ENCODE measurements at regions not wholly inside any gene's neighbourhood (a gene's known extent, or its start where the extent isn't known, plus 50 kb on each side); places are given as distances from the start of the nearest gene placed in this dataset.

DNA sequence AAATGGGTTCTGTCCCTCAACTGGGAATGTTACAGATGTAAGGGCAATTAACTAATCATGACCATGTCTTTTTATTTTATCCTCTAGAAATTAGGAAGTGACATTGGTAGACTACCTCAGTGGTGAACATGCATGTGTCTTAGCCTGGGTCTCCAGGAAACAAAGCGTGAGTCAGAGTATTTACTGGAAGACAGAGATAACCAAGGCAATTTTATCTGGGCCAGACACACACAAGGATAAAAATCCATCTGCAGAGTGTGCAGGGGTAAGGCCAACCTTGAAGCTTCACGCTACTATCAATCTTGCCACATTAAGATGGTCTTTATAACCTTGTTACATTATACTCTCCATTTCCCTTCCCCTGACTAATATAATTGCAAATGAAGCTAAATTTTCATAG is 487.5 kb downstream of the SUCLG1 start (continued):
- TF ChIP-seq PCBP2 (IDR thresholded peaks at IDR 0.05; ENCODE audit: low read depth, low read length, poor library complexity, severe bottlenecking) (no peak), CC2D1A (IDR thresholded peaks at IDR 0.05) (peak; percentile 97), TBP (optimal IDR thresholded peaks at IDR 0.05; ENCODE audit: low read depth, low read length) (no peak), MXI1 (IDR thresholded peaks at IDR 0.05; ENCODE audit: low read depth, low read length) (peak; percentile 74), PHB2 (IDR thresholded peaks at IDR 0.05; ENCODE audit: low read depth) (peak; percentile 89), FOXJ2 (tag; IDR thresholded peaks at IDR 0.05) (peak; percentile 99), TRIM24 (IDR thresholded peaks at IDR 0.05) (peak; percentile 98), NFXL1 (CRISPR knock-in tag; IDR thresholded peaks at IDR 0.05) (no peak), EGR1 (conservative IDR thresholded peaks at IDR 0.05) (no peak), BRF1 (IDR thresholded peaks at IDR 0.05; ENCODE audit: borderline replicate concordance, extremely low read depth, insufficient read length) (no peak), HNRNPL (IDR thresholded peaks at IDR 0.05; ENCODE audit: low read depth, low read length) (no peak), BCL6 (CRISPR knock-in tag; IDR thresholded peaks at IDR 0.05) (no peak), ZNF830 (CRISPR knock-in tag; IDR thresholded peaks at IDR 0.05) (no peak), MYNN (IDR thresholded peaks at IDR 0.05) (peak; percentile 56; the same call in 1 of the 2 replicates), MYNN (CRISPR knock-in tag; IDR thresholded peaks at IDR 0.05) (no peak), POLR2G (IDR thresholded peaks at IDR 0.05; ENCODE audit: low read depth, low read length) (no peak), OTX1 (CRISPR knock-in tag; IDR thresholded peaks at IDR 0.05) (no peak), KAT8 (IDR thresholded peaks at IDR 0.05; ENCODE audit: low read depth) (no peak), HNRNPLL (IDR thresholded peaks at IDR 0.05; ENCODE audit: low read depth, low read length, poor library complexity, severe bottlenecking) (no peak)
- TF ChIP-seq, protein P1, sequence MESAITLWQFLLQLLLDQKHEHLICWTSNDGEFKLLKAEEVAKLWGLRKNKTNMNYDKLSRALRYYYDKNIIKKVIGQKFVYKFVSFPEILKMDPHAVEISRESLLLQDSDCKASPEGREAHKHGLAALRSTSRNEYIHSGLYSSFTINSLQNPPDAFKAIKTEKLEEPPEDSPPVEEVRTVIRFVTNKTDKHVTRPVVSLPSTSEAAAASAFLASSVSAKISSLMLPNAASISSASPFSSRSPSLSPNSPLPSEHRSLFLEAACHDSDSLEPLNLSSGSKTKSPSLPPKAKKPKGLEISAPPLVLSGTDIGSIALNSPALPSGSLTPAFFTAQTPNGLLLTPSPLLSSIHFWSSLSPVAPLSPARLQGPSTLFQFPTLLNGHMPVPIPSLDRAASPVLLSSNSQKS (CRISPR knock-in tag; IDR thresholded peaks at IDR 0.05): no peak
- TF ChIP-seq, protein P2, sequence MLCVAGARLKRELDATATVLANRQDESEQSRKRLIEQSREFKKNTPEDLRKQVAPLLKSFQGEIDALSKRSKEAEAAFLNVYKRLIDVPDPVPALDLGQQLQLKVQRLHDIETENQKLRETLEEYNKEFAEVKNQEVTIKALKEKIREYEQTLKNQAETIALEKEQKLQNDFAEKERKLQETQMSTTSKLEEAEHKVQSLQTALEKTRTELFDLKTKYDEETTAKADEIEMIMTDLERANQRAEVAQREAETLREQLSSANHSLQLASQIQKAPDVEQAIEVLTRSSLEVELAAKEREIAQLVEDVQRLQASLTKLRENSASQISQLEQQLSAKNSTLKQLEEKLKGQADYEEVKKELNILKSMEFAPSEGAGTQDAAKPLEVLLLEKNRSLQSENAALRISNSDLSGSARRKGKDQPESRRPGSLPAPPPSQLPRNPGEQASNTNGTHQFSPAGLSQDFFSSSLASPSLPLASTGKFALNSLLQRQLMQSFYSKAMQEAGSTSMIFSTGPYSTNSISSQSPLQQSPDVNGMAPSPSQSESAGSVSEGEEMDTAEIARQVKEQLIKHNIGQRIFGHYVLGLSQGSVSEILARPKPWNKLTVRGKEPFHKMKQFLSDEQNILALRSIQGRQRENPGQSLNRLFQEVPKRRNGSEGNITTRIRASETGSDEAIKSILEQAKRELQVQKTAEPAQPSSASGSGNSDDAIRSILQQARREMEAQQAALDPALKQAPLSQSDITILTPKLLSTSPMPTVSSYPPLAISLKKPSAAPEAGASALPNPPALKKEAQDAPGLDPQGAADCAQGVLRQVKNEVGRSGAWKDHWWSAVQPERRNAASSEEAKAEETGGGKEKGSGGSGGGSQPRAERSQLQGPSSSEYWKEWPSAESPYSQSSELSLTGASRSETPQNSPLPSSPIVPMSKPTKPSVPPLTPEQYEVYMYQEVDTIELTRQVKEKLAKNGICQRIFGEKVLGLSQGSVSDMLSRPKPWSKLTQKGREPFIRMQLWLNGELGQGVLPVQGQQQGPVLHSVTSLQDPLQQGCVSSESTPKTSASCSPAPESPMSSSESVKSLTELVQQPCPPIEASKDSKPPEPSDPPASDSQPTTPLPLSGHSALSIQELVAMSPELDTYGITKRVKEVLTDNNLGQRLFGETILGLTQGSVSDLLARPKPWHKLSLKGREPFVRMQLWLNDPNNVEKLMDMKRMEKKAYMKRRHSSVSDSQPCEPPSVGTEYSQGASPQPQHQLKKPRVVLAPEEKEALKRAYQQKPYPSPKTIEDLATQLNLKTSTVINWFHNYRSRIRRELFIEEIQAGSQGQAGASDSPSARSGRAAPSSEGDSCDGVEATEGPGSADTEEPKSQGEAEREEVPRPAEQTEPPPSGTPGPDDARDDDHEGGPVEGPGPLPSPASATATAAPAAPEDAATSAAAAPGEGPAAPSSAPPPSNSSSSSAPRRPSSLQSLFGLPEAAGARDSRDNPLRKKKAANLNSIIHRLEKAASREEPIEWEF (CRISPR knock-in tag; IDR thresholded peaks at IDR 0.05): no peak
- TF ChIP-seq, protein P3, sequence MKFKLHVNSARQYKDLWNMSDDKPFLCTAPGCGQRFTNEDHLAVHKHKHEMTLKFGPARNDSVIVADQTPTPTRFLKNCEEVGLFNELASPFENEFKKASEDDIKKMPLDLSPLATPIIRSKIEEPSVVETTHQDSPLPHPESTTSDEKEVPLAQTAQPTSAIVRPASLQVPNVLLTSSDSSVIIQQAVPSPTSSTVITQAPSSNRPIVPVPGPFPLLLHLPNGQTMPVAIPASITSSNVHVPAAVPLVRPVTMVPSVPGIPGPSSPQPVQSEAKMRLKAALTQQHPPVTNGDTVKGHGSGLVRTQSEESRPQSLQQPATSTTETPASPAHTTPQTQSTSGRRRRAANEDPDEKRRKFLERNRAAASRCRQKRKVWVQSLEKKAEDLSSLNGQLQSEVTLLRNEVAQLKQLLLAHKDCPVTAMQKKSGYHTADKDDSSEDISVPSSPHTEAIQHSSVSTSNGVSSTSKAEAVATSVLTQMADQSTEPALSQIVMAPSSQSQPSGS (CRISPR knock-in tag; IDR thresholded peaks at IDR 0.05): no peak
- TF ChIP-seq, protein P4, sequence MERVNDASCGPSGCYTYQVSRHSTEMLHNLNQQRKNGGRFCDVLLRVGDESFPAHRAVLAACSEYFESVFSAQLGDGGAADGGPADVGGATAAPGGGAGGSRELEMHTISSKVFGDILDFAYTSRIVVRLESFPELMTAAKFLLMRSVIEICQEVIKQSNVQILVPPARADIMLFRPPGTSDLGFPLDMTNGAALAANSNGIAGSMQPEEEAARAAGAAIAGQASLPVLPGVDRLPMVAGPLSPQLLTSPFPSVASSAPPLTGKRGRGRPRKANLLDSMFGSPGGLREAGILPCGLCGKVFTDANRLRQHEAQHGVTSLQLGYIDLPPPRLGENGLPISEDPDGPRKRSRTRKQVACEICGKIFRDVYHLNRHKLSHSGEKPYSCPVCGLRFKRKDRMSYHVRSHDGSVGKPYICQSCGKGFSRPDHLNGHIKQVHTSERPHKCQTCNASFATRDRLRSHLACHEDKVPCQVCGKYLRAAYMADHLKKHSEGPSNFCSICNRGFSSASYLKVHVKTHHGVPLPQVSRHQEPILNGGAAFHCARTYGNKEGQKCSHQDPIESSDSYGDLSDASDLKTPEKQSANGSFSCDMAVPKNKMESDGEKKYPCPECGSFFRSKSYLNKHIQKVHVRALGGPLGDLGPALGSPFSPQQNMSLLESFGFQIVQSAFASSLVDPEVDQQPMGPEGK (CRISPR knock-in tag; IDR thresholded peaks at IDR 0.05; ENCODE audit: borderline replicate concordance): no peak
